ENCODE measurements at regions not wholly inside any gene's neighbourhood (a gene's known extent, or its start where the extent isn't known, plus 50 kb on each side); places are given as distances from the start of the nearest gene placed in this dataset.

GRCh38 chr21:35108887-35109286 lies 59.8 kb upstream of the RUNX1 start:
- no peaks in the 10 kb centered on the region for H3K27me3 ChIP-seq (ENCODE audit: control insufficient read depth, insufficient read depth, low read length)
- no peaks in the 10 kb centered on the region for H3K9me3 ChIP-seq (ENCODE audit: control insufficient read depth, insufficient read depth, low read depth, low read length)
- DNase-seq (ENCODE audit: low read depth, low spot score) (no peak), ATAC-seq (no peak)
- H3K4me1 ChIP-seq (ENCODE audit: control insufficient read depth, insufficient read depth, low read length) = no peaks in the 10 kb centered on the region
- no peak overlapping the region for H3K27ac ChIP-seq (ENCODE audit: low read length)
- BruUV-seq (replicated peaks) = no TSS peak
- ChIA-PET CTCF (no interaction called here), POLR2A (no interaction called here)
- H3K36me3 ChIP-seq (ENCODE audit: control insufficient read depth, insufficient read depth, low read length) = no peaks in the 10 kb centered on the region
- in situ Hi-C loops (cut with HindIII; ENCODE audit: low pct_unique_long_range_greater_than_20kb, low sequenced_read_pairs) (no loop called here), intact Hi-C loops (cut with micrococcal nuclease; ENCODE audit: unreplicated experiment) (no loop called here)
- H3K4me3 ChIP-seq (ENCODE audit: low read depth in 2 of 2, low read length in 2 of 2) = no peak overlapping the region
- TF ChIP-seq SIN3A (IDR thresholded peaks at IDR 0.05; ENCODE audit: borderline replicate concordance, insufficient read depth, low read depth, low read length) = no peak

- ChIA-PET CTCF (no interaction called here), POLR2A (no interaction called here)
- Histone ChIP-seq H3K4me1 (ENCODE audit: control insufficient read depth, insufficient read depth, low read length) (no peaks in the 10 kb centered on the region), H3K36me3 (ENCODE audit: control insufficient read depth, insufficient read depth, low read length) (no peaks in the 10 kb centered on the region), H3K4me3 (ENCODE audit: low read depth in 2 of 2, low read length in 2 of 2) (no peak overlapping the region), H3K27me3 (ENCODE audit: control insufficient read depth, insufficient read depth, low read length) (no peaks in the 10 kb centered on the region), H3K27ac (ENCODE audit: low read length) (no peak overlapping the region), H3K9me3 (ENCODE audit: control insufficient read depth, insufficient read depth, low read depth, low read length) (no peaks in the 10 kb centered on the region)
- intact Hi-C loops (cut with micrococcal nuclease; ENCODE audit: unreplicated experiment) (no loop called here), in situ Hi-C loops (cut with HindIII; ENCODE audit: low pct_unique_long_range_greater_than_20kb, low sequenced_read_pairs) (no loop called here)
- no peak for TF ChIP-seq REST (IDR thresholded peaks at IDR 0.05; ENCODE audit: insufficient read depth in 1 of 2, low read depth in 2 of 2, low read length in 1 of 2)
- no peak for TF ChIP-seq TCF7L2 (IDR thresholded peaks at IDR 0.05; ENCODE audit: low read depth, low read length)
- DNase-seq (ENCODE audit: low read depth, low spot score) (no peak), ATAC-seq (no peak)
- BruUV-seq (replicated peaks) = no TSS peak
These were observed 58.4 kb upstream of the RUNX1 start for GRCh38 chr21:35107520-35107919.

GRCh38 chr21:35106246-35106835 lies 57.2 kb upstream of the RUNX1 start:
- ChIA-PET CTCF (no interaction called here), POLR2A (no interaction called here)
- Histone ChIP-seq H3K27ac (ENCODE audit: low read length) (no peak overlapping the region), H3K27me3 (ENCODE audit: control insufficient read depth, insufficient read depth, low read length) (no peaks in the 10 kb centered on the region), H3K36me3 (ENCODE audit: control insufficient read depth, insufficient read depth, low read length) (no peaks in the 10 kb centered on the region), H3K4me3 (ENCODE audit: low read depth in 2 of 2, low read length in 2 of 2) (no peak overlapping the region), H3K9me3 (ENCODE audit: control insufficient read depth, insufficient read depth, low read depth, low read length) (no peaks in the 10 kb centered on the region), H3K4me1 (ENCODE audit: control insufficient read depth, insufficient read depth, low read length) (no peaks in the 10 kb centered on the region)
- ATAC-seq (no peak), DNase-seq (ENCODE audit: low read depth, low spot score) (no peak)
- TF ChIP-seq CTCF (IDR thresholded peaks at IDR 0.05) (no peak), SIN3A (IDR thresholded peaks at IDR 0.05; ENCODE audit: borderline replicate concordance, insufficient read depth, low read depth, low read length) (no peak), REST (IDR thresholded peaks at IDR 0.05; ENCODE audit: insufficient read depth in 1 of 2, low read depth in 2 of 2, low read length in 1 of 2) (no peak), POLR2AphosphoS5 (IDR thresholded peaks at IDR 0.05; ENCODE audit: low read depth, low read length) (no peak), TCF7L2 (IDR thresholded peaks at IDR 0.05; ENCODE audit: low read depth, low read length) (no peak)
- no TSS peak for BruUV-seq (replicated peaks)
- intact Hi-C loops (cut with micrococcal nuclease; ENCODE audit: unreplicated experiment) (no loop called here), in situ Hi-C loops (cut with HindIII; ENCODE audit: low pct_unique_long_range_greater_than_20kb, low sequenced_read_pairs) (no loop called here)
